GM12872 (cell line): ENCODE measurements at regions not wholly inside any gene's neighbourhood (a gene's known extent, or its start where the extent isn't known, plus 50 kb on each side); places are given as distances from the start of the nearest gene placed in this dataset.

Experiments used
- TF ChIP-seq, protein P1 (sequence below): IDR thresholded peaks from 3 replicates; pipeline ENCODE4 v1.5.1; 2011; ENCODE audit warnings: low read depth, mild to moderate bottlenecking, low read length, moderate library complexity; ENCODE audit not compliant: insufficient read depth

DNA sequence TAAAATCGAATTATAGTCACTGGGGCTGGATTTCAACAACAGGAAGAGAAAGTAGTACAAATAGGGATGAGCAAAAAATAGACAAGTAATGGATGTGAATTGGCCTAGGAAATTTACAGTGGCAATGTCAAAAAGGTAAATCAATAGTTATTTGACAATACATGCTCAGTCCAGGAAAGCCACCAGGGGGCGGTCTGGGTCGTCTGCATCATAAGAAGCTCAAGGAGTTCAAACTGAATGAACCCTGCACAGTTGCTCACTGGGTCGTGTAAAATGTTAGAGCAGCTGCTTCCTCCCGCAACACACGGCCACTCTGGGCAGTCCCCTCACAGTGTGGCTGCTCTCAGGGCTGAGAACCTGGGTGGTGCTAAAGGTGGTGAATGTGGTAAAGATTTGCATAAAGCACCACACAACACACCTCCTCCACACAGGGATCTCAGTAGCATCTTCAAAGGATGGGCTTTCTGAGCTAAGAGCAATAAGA is 85.9 kb downstream of the ZNF280B start:
- TF ChIP-seq, protein P1, sequence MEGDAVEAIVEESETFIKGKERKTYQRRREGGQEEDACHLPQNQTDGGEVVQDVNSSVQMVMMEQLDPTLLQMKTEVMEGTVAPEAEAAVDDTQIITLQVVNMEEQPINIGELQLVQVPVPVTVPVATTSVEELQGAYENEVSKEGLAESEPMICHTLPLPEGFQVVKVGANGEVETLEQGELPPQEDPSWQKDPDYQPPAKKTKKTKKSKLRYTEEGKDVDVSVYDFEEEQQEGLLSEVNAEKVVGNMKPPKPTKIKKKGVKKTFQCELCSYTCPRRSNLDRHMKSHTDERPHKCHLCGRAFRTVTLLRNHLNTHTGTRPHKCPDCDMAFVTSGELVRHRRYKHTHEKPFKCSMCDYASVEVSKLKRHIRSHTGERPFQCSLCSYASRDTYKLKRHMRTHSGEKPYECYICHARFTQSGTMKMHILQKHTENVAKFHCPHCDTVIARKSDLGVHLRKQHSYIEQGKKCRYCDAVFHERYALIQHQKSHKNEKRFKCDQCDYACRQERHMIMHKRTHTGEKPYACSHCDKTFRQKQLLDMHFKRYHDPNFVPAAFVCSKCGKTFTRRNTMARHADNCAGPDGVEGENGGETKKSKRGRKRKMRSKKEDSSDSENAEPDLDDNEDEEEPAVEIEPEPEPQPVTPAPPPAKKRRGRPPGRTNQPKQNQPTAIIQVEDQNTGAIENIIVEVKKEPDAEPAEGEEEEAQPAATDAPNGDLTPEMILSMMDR = peak; percentile 93

DNA sequence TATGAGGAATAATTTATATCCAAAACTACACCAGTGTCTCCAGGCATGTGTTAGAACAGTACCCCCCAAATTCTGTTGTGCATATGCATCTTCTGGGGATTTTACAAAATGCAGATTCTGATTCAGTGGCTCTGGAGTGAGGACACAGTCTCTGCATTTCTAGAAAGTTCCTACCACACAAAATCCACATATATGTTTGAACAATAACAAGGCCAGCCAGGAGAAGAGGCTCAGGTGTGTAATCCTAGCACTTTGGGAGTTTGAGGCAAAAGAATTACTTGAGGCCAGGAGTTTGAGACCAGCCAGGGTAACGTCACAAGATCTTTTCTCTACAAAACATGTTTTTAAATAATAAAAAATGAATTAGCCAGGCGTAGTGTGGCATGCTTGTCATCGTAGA is 84.9 kb downstream of the ZNF280B start:
- TF ChIP-seq, protein P1 = no peak

DNA sequence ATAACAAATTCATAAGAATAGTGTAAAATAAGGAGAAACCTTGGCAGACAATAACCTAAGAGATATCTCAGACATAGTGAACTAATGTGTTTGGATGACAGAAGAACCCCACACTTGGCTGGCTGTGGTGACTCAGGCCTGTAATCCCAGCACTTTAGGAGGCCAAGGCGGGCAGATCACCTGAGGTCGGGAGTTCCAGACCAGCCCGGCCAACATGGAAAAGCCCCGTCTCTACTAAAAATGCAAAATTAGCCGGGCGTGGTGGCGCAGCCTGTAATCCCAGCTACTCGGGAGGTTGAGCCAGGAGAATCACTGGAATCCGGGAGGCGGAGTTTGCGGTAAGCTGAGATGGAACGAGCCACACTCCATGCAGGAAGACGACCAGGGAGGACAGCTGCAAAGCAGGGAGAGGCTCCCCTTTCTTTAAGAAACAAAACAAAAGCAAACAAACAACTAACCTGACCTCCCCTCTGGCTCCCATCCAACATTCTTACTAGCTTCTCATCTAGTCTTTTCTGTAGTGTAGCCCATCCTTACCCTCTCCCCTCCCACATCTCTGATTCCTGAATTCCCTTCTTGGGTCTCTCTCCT is 84.2 kb downstream of the ZNF280B start:
- TF ChIP-seq, protein P1 = no peak

DNA sequence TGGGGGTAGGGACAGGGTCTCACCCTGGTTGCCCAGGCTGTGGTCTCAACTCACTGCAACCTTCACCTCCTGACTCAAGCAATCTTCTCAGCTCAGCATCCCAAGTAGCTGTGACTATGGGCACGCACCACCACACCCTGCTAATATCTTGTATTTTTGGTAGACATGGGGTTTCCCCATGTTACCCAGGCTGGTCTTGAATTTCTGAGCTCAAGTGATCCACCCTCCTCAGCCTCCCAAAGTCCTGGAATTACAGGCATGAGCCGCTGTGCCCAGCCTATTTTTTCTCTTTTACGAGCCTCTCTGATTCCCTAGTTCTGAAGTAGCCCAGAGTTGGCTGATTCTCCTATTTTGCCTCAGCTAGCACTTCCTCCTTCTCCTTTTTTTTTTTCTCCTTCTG is 83.6 kb downstream of the ZNF280B start:
- TF ChIP-seq, protein P1 = no peak

DNA sequence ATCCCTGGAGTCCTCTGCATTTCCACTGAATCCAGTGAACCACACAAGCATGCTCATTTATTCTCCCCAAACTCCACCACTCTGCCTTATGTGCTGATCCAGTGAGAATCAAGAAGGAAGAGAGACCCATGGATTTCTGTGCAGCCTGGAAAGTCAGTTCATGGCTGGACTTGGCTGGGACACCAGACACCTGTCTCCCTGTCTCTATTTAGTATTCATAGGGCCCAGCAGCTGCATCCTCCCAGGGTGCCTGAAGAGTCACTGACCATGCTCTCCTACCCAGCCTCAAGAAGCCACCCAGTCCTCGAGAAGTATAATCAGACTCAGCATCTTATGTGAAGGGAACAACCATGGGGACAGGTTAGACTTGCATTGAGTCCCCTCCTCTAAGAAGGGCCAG is 83.2 kb downstream of the ZNF280B start:
- TF ChIP-seq, protein P1 = no peak

DNA sequence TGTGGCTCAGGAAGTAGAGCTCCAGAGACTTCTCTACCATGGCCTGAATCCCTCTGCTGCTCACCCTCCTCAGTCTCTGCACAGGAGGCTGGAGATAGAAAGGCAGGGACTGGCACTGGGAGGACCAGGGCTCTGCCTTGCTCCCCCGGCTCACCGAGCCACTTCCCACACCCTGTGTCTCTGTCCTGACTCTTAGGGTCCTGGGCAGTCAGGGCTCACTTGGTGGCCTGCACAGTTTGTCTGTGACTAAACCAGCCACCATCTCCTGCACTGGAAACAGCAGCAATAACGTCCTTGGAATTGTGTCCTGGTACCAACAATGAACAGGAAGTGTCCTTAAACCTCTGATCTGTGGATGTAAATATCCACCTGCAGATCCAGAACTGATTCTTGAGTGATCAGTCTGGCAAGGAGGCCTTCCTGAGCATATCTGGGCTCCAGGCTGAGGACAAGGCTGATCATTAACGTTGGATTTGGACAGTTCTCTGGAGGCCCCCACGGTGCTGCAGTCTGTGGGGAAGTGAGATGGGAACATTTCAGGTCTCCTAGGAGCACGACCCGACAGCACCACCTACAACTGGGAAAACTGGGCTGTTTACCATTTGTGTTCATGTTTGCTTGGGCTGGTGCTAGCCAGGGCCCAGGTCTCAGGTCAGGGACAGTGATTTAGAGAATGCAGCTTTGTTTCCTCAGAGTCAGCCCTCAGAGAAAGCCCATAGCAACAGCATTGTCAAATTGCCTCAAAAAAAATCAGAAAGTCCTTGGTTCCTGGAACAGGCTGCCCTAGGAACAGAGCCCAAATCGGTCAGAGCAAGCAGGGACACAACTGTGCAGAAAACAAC is 82.5 kb downstream of the ZNF280B start:
- TF ChIP-seq, protein P1 = no peak

DNA sequence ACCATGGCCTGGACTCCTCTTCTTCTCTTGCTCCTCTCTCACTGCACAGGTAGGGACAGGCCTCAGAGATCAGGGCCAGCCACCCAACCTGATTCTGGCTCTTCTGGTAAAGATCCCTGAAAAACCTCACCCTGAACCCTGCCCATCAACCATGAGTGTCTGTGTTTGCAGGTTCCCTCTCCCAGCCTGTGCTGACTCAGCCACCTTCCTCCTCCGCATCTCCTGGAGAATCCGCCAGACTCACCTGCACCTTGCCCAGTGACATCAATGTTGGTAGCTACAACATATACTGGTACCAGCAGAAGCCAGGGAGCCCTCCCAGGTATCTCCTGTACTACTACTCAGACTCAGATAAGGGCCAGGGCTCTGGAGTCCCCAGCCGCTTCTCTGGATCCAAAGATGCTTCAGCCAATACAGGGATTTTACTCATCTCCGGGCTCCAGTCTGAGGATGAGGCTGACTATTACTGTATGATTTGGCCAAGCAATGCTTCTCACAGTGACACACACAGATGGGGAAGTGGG is 80.9 kb downstream of the ZNF280B start:
- TF ChIP-seq, protein P1 = no peak
